HG02798 (cell line): ENCODE measurements at regions not wholly inside any gene's neighbourhood (a gene's known extent, or its start where the extent isn't known, plus 50 kb on each side); places are given as distances from the start of the nearest gene placed in this dataset.
"Not testable (repeated sequence)": the region's sequence is repeated elsewhere in the genome, so short reads cannot be mapped to it uniquely, and the experiment has no call there.

ENCODE experiments used
- ATAC-seq: cut with Tn5 transposase; IDR thresholded peaks from one replicate; pipeline ENCODE4 v1.9.1; 2021; ENCODE audit warnings: mild to moderate bottlenecking; ENCODE audit not compliant: unreplicated experiment, poor library complexity

GRCh38 chr2:221943076-221943810, 355.6 kb downstream of the PAX3 start:
- no peak for ATAC-seq

- no peak for ATAC-seq
Observed at GRCh38 chr2:221931251-221931991, 359.3 kb upstream of the EPHA4 start.

GRCh38 chr2:221929259-221929658, 357.2 kb upstream of the EPHA4 start:
- ATAC-seq = peak; percentile 39

- no peak for ATAC-seq
Observed at GRCh38 chr2:221926327-221926726, 354.2 kb upstream of the EPHA4 start.

GRCh38 chr2:221924576-221924975, 352.5 kb upstream of the EPHA4 start:
- ATAC-seq = no peak

- no peak for ATAC-seq
Observed at GRCh38 chr2:221915926-221916325, 343.8 kb upstream of the EPHA4 start.

- no peak for ATAC-seq
Observed at GRCh38 chr2:221914334-221914880, 342.3 kb upstream of the EPHA4 start.

GRCh38 chr2:221911890-221912289, 339.8 kb upstream of the EPHA4 start:
- ATAC-seq = no peak

- ATAC-seq = no peak
Observed at GRCh38 chr2:221911321-221911720, 339.2 kb upstream of the EPHA4 start.

- no peak for ATAC-seq
Observed at GRCh38 chr2:221908518-221908917, 336.4 kb upstream of the EPHA4 start.

GRCh38 chr2:221897718-221898117, 325.6 kb upstream of the EPHA4 start:
- ATAC-seq = no peak

GRCh38 chr2:221896505-221897151, 324.5 kb upstream of the EPHA4 start:
- ATAC-seq = no peak

- no peak for ATAC-seq
Observed at GRCh38 chr2:221895366-221896121, 323.4 kb upstream of the EPHA4 start.

GRCh38 chr2:221893501-221893900, 321.4 kb upstream of the EPHA4 start:
- no peak for ATAC-seq

- ATAC-seq = not testable (repeated sequence)
Observed at GRCh38 chr2:221892006-221892405, 319.9 kb upstream of the EPHA4 start.

- ATAC-seq = no peak
Observed at GRCh38 chr2:221883976-221884375, 311.9 kb upstream of the EPHA4 start.

- no peak for ATAC-seq
Observed at GRCh38 chr2:221876016-221876415, 303.9 kb upstream of the EPHA4 start.

GRCh38 chr2:221874444-221874843, 302.3 kb upstream of the EPHA4 start:
- no peak for ATAC-seq

GRCh38 chr2:221857719-221858118, 285.6 kb upstream of the EPHA4 start:
- no peak for ATAC-seq

GRCh38 chr2:221853297-221853696, 281.2 kb upstream of the EPHA4 start:
- ATAC-seq = no peak
